Adipocyte (in vitro differentiated cells): ENCODE measurements at regions not wholly inside any gene's neighbourhood (a gene's known extent, or its start where the extent isn't known, plus 50 kb on each side); places are given as distances from the start of the nearest gene placed in this dataset.
"Not testable (repeated sequence)": the region's sequence is repeated elsewhere in the genome, so short reads cannot be mapped to it uniquely, and the experiment has no call there.

Source experiments
- DNase-seq: peaks from one replicate; pipeline ENCODE4 v3.0.0-alpha.2; 2015; ENCODE audit warnings: low read depth
- H3K27me3 ChIP-seq: replicated peaks from 2 replicates; pipeline ENCODE4 v1.7.0; 2013; ENCODE audit warnings: mild to moderate bottlenecking, low read length, moderate library complexity; ENCODE audit not compliant: control insufficient read depth, insufficient read depth
- H3K36me3 ChIP-seq: 2 replicates; pipeline ENCODE4 v1.7.0; 2013; ENCODE audit warnings: low read length, mild to moderate bottlenecking, moderate library complexity; ENCODE audit not compliant: control insufficient read depth, insufficient read depth, severe bottlenecking
- H3K4me1 ChIP-seq: 2 replicates; pipeline ENCODE4 v1.7.0; 2013; ENCODE audit warnings: mild to moderate bottlenecking, low read length, moderate library complexity; ENCODE audit not compliant: control insufficient read depth, insufficient read depth
- H3K4me3 ChIP-seq: 2 replicates; pipeline ENCODE4 v1.7.0; 2013; ENCODE audit warnings: mild to moderate bottlenecking, low read length, moderate library complexity
- H3K9ac ChIP-seq: 2 replicates; pipeline ENCODE4 v1.7.0; 2013; ENCODE audit warnings: mild to moderate bottlenecking, low read length, moderate library complexity
- H3K9me3 ChIP-seq: 2 replicates; pipeline ENCODE4 v1.7.0; 2013; ENCODE audit warnings: mild to moderate bottlenecking, low read length, moderate library complexity; ENCODE audit not compliant: control insufficient read depth

DNA sequence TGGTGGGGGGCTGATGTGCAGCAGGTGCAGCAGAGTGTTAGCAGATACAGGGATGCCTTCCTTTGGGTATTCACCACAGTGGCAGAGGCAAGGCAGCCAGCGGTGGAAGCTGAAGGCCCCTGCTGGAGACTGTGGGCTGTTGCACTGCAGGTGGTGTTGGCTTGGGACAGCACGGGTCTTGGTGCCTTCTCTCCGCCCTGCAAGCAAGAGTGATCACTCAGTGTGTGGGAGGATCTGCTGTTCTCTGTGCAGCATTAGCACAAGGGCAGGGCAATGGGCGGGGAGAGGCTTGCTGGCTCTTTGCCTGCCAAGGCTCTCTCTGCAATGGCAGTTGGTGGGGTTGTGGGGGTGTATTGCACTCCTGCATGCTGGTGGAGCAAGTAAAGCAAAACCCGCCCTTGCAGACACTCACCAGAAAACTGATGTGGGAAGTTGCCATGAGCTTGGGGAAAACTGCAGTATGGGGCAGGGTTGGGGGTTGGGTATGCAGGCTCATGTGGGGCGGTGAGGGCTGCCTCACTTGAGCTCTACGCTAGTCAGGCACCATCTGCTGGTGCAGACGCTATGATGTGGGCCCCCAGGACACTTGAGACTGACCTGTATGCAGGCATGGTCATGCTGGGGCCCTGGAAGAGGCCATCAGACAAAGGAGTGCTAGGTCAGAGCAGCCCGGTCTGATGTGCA lies 820.8 kb upstream of the GRIA3 start:
- H3K4me3 ChIP-seq, result no peak overlapping the region
- no peaks in the 10 kb centered on the region for H3K36me3 ChIP-seq
- H3K4me1 ChIP-seq, result no peaks in the 10 kb centered on the region
- H3K9me3 ChIP-seq, result no peaks in the 10 kb centered on the region
- DNase-seq, result no peak
- H3K9ac ChIP-seq, result no peak overlapping the region
- no peaks in the 10 kb centered on the region for H3K27me3 ChIP-seq

GRCh38 chrX:122375533-122375932 lies 808.5 kb upstream of the GRIA3 start:
- H3K4me3 ChIP-seq, H3K4me1 ChIP-seq, H3K9ac ChIP-seq, H3K27me3 ChIP-seq, H3K36me3 ChIP-seq, DNase-seq, H3K9me3 ChIP-seq: not testable (repeated sequence)

- Histone ChIP-seq H3K27me3 (no peaks in the 10 kb centered on the region), H3K4me3 (no peak overlapping the region), H3K4me1 (no peaks in the 10 kb centered on the region), H3K9ac (no peak overlapping the region), H3K36me3 (no peaks in the 10 kb centered on the region), H3K9me3 (peaks cover 12% of the 10 kb centered on the region)
- no peak for DNase-seq
Measured at GRCh38 chrX:122389005-122389404, 795.1 kb upstream of the GRIA3 start.

DNA sequence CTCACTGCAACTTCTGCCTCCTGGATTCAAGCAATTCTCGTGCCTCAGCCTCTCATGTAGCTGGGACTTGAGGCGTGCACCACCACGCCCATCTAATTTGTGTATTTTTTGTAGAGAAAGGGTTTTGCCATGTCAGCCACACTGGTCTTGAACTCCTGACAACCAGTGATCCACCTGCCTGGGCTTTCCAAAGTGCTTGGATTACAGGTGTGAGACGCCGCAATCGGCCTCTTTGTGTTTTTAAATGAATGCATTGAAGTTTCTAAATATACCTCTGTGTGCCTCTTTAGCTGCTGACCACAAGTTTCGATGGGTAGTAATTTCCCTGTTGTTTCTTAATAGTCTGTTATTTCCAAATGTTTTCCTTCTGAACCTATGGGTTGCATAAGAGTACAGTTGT lies 765.3 kb upstream of the GRIA3 start:
- no peak overlapping the region for H3K9ac ChIP-seq
- H3K27me3 ChIP-seq, result no peaks in the 10 kb centered on the region
- H3K4me1 ChIP-seq, result peaks cover 4% of the 10 kb centered on the region
- H3K4me3 ChIP-seq, result no peak overlapping the region
- H3K9me3 ChIP-seq, result no peaks in the 10 kb centered on the region
- no peak for DNase-seq
- no peaks in the 10 kb centered on the region for H3K36me3 ChIP-seq

- Histone ChIP-seq H3K36me3 (no peaks in the 10 kb centered on the region), H3K9ac (no peak overlapping the region), H3K27me3 (no peaks in the 10 kb centered on the region), H3K4me3 (no peak overlapping the region), H3K9me3 (no peaks in the 10 kb centered on the region), H3K4me1 (no peaks in the 10 kb centered on the region)
- no peak for DNase-seq
Measured at GRCh38 chrX:122421434-122422121, 762.5 kb upstream of the GRIA3 start.

DNA sequence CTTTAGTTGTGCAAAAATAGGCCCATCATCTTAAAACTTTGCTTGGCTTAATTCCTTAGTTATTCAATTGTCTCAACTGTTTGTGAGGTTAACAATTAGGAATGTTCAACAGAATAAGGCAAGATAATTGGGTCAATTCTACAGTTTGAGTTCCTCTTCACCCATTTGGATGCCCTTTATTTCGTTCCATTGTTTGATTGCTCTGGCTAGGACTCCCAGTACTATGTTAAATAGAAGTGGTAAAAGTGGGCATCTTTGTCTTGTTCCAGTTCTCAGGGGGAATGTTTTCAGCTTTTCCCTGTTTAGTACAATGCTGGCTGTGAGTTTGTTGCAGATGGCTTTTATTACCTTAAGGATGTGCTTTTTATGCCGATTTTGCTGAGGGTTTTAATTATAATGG lies 761.5 kb upstream of the GRIA3 start:
- no peak overlapping the region for H3K4me3 ChIP-seq
- DNase-seq, result no peak
- H3K9me3 ChIP-seq, result no peaks in the 10 kb centered on the region
- H3K4me1 ChIP-seq, result no peaks in the 10 kb centered on the region
- H3K27me3 ChIP-seq, result no peaks in the 10 kb centered on the region
- no peak overlapping the region for H3K9ac ChIP-seq
- no peaks in the 10 kb centered on the region for H3K36me3 ChIP-seq

DNA sequence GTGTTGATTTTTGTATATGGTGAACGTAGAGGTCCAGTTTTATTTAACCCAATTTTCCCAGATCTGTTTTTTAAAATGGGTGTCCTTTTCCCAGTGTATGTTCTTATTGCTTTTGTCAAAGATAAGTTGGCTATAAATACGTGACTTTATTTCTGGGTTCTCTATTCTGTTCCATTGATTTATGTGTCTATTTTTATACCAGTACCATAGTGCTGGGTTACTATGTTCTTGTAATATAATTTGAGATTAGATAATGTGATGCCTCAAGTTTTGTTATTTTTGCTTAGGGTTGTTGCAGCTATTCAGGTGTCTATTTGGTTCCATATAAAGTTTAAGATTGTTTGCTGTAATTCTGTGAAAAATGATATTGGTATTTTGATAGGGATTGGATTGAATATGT lies 749.1 kb upstream of the GRIA3 start:
- Histone ChIP-seq H3K36me3 (no peaks in the 10 kb centered on the region), H3K4me3 (no peak overlapping the region)
- DNase-seq, result no peak

GRCh38 chrX:122439831-122440230 lies 744.2 kb upstream of the GRIA3 start:
- no peak overlapping the region for H3K9ac ChIP-seq
- DNase-seq, result no peak
- peaks cover 21% of the 10 kb centered on the region for H3K9me3 ChIP-seq
- H3K4me3 ChIP-seq, result no peak overlapping the region
- peaks cover 3% of the 10 kb centered on the region for H3K27me3 ChIP-seq
- no peaks in the 10 kb centered on the region for H3K4me1 ChIP-seq
- no peaks in the 10 kb centered on the region for H3K36me3 ChIP-seq

More for the DNA sequence above, 749.1 kb upstream of the GRIA3 start:
- H3K27me3 ChIP-seq, result no peaks in the 10 kb centered on the region
- no peak overlapping the region for H3K9ac ChIP-seq
- H3K4me1 ChIP-seq, result no peaks in the 10 kb centered on the region
- H3K9me3 ChIP-seq, result peaks cover 27% of the 10 kb centered on the region

- no peaks in the 10 kb centered on the region for H3K4me1 ChIP-seq
- H3K36me3 ChIP-seq, result no peaks in the 10 kb centered on the region
- H3K27me3 ChIP-seq, result peaks cover 3% of the 10 kb centered on the region
- H3K4me3 ChIP-seq, result no peak overlapping the region
- H3K9ac ChIP-seq, result no peak overlapping the region
- DNase-seq, result no peak
- peaks cover 18% of the 10 kb centered on the region for H3K9me3 ChIP-seq
Measured at GRCh38 chrX:122440832-122441231, 743.2 kb upstream of the GRIA3 start.

GRCh38 chrX:122441451-122441850 lies 742.6 kb upstream of the GRIA3 start:
- Histone ChIP-seq H3K4me1 (no peaks in the 10 kb centered on the region), H3K27me3 (peaks cover 3% of the 10 kb centered on the region), H3K36me3 (no peaks in the 10 kb centered on the region), H3K9ac (no peak overlapping the region), H3K4me3 (no peak overlapping the region), H3K9me3 (peaks cover 16% of the 10 kb centered on the region)
- DNase-seq, result no peak

DNA sequence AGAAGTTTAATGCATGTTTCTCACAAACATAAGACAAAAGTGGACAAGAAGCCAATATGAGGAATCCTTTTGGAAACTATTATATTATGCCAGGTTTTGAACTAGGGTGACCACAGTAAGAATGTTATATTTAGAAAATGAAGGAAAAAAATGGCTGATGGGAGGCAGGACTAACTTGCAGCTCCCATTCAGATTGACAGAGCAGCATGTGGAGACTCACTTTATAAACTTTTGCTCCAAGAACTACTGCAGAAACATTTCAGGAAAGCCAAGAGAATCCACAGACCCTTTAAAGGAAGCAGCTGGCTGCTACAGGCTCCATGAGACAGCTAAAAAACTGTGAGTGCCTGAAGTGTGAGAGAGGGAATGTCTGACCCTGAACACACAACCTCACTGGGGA lies 738.6 kb upstream of the GRIA3 start:
- Histone ChIP-seq H3K4me1 (no peaks in the 10 kb centered on the region), H3K36me3 (no peaks in the 10 kb centered on the region), H3K27me3 (peaks cover 3% of the 10 kb centered on the region), H3K9ac (no peak overlapping the region), H3K9me3 (no peaks in the 10 kb centered on the region), H3K4me3 (no peak overlapping the region)
- DNase-seq, result no peak

DNA sequence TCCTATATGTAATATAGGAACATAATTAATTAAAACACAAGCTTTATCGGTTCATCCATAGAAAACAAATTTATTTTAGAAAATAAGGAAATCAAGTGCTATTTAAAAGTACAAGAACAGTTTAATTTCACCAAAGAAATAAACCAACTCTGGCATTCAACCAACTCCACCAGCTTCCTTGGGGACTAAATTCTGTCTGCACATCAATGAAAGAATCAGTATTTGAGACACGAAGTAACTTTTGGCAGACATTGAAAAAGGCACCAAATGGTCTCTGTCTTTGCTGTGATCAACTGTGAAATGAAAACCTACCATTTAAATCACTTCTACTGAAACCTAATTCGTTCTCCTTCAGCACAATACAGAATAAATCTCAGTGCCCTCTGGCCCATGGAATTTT lies 719.7 kb upstream of the GRIA3 start:
- Histone ChIP-seq H3K4me3 (no peak overlapping the region), H3K9me3 (peaks cover 8% of the 10 kb centered on the region), H3K4me1 (no peaks in the 10 kb centered on the region), H3K9ac (no peak overlapping the region), H3K27me3 (no peaks in the 10 kb centered on the region), H3K36me3 (no peaks in the 10 kb centered on the region)
- DNase-seq, result no peak
